ENCODE measurements at regions not wholly inside any gene's neighbourhood (a gene's known extent, or its start where the extent isn't known, plus 50 kb on each side); places are given as distances from the start of the nearest gene placed in this dataset.

DNA sequence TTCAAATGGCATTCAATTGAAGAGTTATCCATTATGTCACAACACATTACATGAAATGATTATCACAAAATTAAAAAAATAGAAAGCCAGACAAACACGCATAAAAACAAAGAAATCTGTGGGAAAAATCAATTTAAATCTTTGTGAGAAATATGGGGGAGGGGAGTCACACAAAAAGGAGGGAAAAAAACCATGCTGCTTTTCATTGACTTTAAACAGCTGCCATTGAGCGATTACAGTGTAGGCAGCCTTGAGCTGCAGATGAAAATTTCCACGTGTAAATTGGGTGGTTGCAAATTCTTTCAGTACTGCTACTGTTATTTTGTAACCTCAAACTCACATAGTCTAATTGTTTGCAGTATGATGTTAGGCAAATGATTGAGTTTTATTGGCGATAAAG, 889.9 kb upstream of the PHF14 start:
- Histone ChIP-seq H3K27me3 (no peaks in the 10 kb centered on the region), H3K9me3 (peaks cover 0 to 3% of the 10 kb centered on the region in 2 donors), H3K27ac (no peak overlapping the region), H3K36me3 (no peaks in the 10 kb centered on the region), H3K4me3 (no peak overlapping the region), H3K4me1 (no peaks in the 10 kb centered on the region)
- no peak for TF ChIP-seq POLR2A (IDR thresholded peaks at IDR 0.05)
- TF ChIP-seq, protein P1, sequence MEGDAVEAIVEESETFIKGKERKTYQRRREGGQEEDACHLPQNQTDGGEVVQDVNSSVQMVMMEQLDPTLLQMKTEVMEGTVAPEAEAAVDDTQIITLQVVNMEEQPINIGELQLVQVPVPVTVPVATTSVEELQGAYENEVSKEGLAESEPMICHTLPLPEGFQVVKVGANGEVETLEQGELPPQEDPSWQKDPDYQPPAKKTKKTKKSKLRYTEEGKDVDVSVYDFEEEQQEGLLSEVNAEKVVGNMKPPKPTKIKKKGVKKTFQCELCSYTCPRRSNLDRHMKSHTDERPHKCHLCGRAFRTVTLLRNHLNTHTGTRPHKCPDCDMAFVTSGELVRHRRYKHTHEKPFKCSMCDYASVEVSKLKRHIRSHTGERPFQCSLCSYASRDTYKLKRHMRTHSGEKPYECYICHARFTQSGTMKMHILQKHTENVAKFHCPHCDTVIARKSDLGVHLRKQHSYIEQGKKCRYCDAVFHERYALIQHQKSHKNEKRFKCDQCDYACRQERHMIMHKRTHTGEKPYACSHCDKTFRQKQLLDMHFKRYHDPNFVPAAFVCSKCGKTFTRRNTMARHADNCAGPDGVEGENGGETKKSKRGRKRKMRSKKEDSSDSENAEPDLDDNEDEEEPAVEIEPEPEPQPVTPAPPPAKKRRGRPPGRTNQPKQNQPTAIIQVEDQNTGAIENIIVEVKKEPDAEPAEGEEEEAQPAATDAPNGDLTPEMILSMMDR (IDR thresholded peaks at IDR 0.05), result no peak
- TF ChIP-seq POLR2AphosphoS5 (IDR thresholded peaks at IDR 0.05), result no peak
- intact Hi-C loops (cut with DNase I; ENCODE audit: low total_unique reads), result loop anchor here (5.0 kb wide), 1 partner anchor 1081 kb away; no protein-coding TSS in a partner anchor
- DNase-seq (ENCODE audit: low spot score in 2 of 2), result no peak

DNA sequence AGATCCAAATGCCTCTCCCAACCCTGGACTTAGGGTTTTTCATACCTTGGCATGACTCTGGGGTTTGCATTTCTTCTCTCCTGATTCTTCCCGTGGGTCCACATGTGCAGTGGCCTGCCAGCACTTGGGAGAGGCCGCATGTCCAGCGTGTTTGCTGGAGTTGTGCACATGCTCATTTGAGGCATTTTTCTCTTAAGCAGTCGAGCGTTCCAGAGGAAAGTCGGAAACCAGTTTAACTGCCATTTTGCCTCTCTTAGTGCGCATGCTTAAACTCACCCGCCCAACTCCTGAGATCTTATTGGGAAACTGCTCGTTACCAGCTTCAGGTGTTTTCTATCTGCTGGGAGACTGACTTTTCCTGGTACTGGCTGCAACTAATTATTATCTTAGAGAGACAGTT, 888.4 kb upstream of the PHF14 start:
- Histone ChIP-seq H3K27me3 (no peaks in the 10 kb centered on the region), H3K4me3 (no peak overlapping the region), H3K36me3 (no peaks in the 10 kb centered on the region), H3K9me3 (no peaks in the 10 kb centered on the region), H3K4me1 (no peaks in the 10 kb centered on the region), H3K27ac (no peak overlapping the region)
- DNase-seq (ENCODE audit: low spot score in 2 of 2), result no peak
- intact Hi-C loops (cut with DNase I; ENCODE audit: low total_unique reads), result no loop called here
- no peak for TF ChIP-seq POLR2AphosphoS5 (IDR thresholded peaks at IDR 0.05)
- TF ChIP-seq POLR2A (IDR thresholded peaks at IDR 0.05), result no peak
- TF ChIP-seq, protein P1 (IDR thresholded peaks at IDR 0.05), result no peak

DNA sequence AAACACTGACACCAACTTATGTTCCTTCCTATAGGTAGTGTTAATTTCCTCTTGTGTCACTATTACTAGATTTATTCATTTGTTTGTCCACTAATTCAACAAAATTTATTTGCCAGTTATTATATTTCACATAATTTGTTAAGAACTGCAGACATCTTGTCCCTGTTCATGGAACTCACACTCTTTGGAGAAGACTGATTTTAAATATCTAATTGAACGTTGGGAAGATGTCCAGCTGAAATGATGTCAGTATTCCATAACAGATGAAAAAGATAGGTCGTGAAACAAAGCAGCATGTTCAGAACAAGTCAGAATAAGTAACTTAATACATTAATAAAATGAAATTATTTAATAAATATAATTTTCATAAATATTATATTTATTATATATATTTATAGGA, 873.1 kb upstream of the PHF14 start:
- TF ChIP-seq, protein P1 (IDR thresholded peaks at IDR 0.05), result no peak
- TF ChIP-seq POLR2A (IDR thresholded peaks at IDR 0.05) (no peak), POLR2AphosphoS5 (IDR thresholded peaks at IDR 0.05) (no peak)
- H3K27me3 ChIP-seq, result no peaks in the 10 kb centered on the region
- no peak overlapping the region for H3K27ac ChIP-seq

DNA sequence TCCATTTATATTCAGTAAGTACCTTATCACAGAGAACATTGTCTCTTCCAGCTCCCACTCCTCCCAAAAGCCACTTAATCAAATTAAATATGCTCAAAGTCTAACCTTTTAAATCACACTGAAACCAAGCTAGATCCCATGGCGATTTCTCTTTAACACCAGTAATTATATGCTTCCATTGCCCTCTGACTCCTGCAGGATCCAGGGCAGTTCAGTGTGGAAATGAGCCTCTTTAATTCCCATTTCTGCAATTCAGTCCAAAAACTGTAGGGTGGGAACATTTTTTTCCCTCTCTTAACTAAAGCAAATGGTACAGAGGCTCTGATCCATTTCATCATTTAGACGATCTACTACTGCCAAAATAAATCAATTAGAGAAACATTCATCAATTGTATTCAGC, 872.3 kb upstream of the PHF14 start:
- H3K4me3 ChIP-seq, result no peak overlapping the region
- no peaks in the 10 kb centered on the region for H3K4me1 ChIP-seq
- no peak overlapping the region for H3K27ac ChIP-seq
- no peaks in the 10 kb centered on the region for H3K9me3 ChIP-seq
- intact Hi-C loops (cut with DNase I; ENCODE audit: low total_unique reads), result no loop called here
- no peak for DNase-seq (ENCODE audit: low spot score in 2 of 2)
- no peaks in the 10 kb centered on the region for H3K36me3 ChIP-seq
- no peak for TF ChIP-seq POLR2A (IDR thresholded peaks at IDR 0.05)
- TF ChIP-seq, protein P1 (IDR thresholded peaks at IDR 0.05), result no peak
- no peak for TF ChIP-seq POLR2AphosphoS5 (IDR thresholded peaks at IDR 0.05)
- H3K27me3 ChIP-seq, result no peaks in the 10 kb centered on the region

More for the DNA sequence above, 873.1 kb upstream of the PHF14 start:
- Histone ChIP-seq H3K9me3 (no peaks in the 10 kb centered on the region), H3K4me1 (no peaks in the 10 kb centered on the region), H3K36me3 (no peaks in the 10 kb centered on the region), H3K4me3 (no peak overlapping the region)
- intact Hi-C loops (cut with DNase I; ENCODE audit: low total_unique reads), result no loop called here
- DNase-seq (ENCODE audit: low spot score in 2 of 2), result no peak

DNA sequence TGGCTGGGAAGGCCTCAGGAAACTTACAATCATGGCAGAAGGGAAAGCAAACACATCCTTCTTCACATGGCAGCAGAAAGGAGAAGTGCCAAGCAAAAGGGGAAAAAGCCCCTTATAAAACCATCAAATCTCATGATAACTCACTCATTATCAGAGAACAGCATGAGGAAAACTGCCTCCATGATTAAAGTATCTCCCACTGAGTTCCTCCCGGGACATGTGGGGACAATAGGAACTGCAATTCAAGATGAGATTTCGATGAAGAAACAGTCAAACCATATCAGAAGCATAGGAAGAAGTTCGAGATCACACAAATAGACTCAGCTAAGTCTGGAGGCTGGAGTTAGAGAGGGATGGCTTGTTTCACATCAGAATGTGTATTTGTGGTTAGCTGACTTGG, 869.4 kb upstream of the PHF14 start:
- TF ChIP-seq POLR2A (IDR thresholded peaks at IDR 0.05) (no peak), POLR2AphosphoS5 (IDR thresholded peaks at IDR 0.05) (no peak)
- TF ChIP-seq, protein P1 (IDR thresholded peaks at IDR 0.05), result no peak
- no peaks in the 10 kb centered on the region for H3K9me3 ChIP-seq
- H3K36me3 ChIP-seq, result no peaks in the 10 kb centered on the region
- DNase-seq (ENCODE audit: low spot score in 2 of 2), result no peak
- no peak overlapping the region for H3K4me3 ChIP-seq
- no peaks in the 10 kb centered on the region for H3K4me1 ChIP-seq
- no peaks in the 10 kb centered on the region for H3K27me3 ChIP-seq
- intact Hi-C loops (cut with DNase I; ENCODE audit: low total_unique reads), result no loop called here
- no peak overlapping the region for H3K27ac ChIP-seq
